GM21737 (cell line): ENCODE measurements at regions not wholly inside any gene's neighbourhood (a gene's known extent, or its start where the extent isn't known, plus 50 kb on each side); places are given as distances from the start of the nearest gene placed in this dataset.

Experiments used
- ATAC-seq: cut with Tn5 transposase; IDR thresholded peaks from one replicate; pipeline ENCODE4 v1.9.1; 2021; ENCODE audit warnings: mild to moderate bottlenecking, moderate library complexity; ENCODE audit not compliant: unreplicated experiment

DNA sequence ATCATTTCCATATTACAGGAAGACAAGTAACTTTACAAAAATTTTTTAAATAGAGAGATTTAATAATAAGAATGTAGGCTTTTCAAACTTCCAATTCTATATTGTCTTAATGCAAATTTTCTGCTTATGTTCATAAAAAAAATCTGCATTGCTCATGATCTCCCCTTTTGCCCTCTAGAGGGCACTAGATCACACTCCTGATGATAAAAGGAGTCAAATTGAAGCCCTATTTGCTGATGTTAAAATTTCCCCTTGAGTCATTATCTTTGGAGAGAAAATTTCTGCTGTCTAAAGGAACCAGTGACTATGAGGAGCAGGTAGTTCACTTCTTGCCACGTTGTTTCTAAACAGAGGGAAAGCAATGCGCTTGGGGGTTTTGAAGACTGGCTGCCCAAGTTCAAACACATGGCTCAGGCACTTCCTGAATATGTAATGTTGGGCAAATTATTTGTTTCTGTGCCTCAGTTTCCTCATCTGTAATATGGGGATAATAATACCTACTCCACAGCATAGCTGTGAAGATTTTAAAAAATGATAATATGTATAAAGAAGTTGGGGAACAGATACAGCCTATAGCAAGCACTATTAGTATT is 874.2 kb downstream of the TFAP2A start:
- no peak for ATAC-seq

- ATAC-seq: no peak
These were observed 874.7 kb downstream of the TFAP2A start for GRCh38 chr6:9540126-9540525.

GRCh38 chr6:9539231-9539755 is 875.6 kb downstream of the TFAP2A start:
- no peak for ATAC-seq

DNA sequence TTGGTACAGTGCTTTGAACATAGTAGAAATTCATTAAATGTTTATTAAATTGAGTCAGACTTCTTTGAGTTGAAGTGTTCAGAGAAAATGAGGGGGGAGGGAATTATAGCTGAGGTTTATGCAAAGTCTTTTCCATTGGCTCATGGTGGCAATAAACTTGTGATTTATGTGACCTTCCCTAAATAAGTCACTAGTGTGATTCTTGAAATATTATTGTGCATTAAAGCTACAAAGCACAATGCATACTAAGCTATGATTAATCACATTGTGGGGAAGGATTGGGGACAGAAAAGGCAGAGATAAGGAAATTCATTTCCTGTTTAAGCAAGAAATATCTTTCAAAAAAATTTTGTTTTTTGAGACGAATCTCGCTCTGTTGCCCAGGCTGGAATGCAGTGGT is 877.5 kb downstream of the TFAP2A start:
- ATAC-seq: no peak

DNA sequence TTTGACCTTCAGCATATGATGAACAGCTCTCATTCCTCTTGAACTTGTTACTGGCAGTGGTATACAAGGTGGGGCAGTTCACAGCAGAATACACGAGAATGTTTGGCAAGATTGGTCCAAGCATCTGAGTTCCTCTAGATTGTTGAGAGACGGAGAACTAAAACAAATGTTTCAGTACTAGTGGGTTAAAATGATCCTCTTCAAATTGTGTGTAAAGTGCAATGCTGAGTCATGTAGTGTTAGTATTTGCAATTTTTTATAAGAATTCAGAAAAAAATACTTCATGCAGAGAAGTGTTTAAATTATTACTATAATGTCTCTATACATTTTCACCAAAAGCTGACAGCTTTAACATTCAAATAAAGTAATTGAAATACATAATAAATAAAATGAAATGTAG is 879.8 kb downstream of the TFAP2A start:
- no peak for ATAC-seq

DNA sequence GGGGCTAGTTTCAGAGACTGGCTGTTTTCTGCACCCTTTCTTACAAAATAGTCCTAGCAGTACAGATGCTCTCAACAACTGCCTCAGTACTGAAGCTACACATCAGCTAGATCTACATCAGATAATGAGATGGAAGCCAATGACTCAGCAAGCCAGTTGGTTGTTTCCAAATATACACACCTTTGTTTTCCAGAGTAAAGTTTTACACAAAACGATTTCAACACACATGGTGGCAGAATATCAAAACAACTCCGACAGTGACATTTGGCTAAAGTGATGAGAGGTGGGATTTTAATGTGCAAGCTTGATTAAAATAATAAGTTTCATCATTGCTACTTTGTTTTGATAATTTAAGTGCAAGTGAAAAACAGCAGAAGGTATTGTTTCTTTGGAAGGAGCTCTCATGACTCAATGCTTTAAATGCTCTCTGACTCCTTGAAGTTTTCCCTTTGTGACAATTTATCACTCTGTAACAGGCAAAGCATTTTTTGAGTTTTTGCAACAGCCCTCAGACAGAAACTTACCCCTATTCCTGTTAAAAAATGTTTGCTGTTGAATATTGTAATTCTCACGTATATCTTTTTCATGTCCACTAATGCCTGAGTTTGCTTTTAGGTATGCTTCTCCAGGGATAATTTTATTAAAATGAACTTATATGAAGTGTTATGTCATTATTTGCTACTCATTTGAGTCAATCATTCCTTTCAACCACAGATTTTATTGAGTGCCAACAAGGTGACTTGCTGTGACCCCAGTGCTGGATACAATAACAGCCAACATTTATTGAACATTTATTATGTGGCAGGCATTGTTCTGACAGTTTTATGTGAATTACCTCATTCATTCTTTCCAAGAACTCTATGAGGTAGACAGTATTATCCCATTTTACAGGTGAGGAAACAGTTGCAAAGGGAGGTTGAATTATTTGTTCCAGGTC is 882.0 kb downstream of the TFAP2A start:
- no peak for ATAC-seq

DNA sequence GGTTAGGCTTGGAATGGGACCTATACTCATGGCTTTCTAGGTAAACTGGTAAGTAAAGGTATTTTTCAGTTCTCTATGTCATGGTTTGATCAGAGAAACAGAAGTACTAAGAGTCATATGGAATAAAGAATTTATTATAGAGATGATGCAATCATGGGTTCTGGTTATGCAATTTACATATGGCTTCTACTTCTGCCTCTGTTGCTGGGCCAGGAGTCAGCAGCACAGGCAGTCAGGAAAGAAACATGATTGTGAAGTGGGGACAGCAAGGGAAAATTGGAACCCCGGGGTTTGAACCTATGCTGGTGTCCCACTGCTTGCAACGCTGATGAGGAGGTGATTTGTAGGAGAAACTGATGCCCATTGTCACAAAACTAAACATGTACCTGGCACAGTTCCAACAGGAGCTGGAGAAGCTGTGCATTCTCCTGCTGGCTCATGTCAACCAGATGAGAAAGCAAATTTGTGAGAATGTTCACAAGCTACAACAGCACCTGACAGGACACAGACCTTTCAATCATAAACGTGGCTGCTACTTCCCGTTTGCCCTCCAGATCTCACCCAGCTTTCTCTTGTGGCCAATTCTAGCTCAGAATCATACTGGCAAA is 887.1 kb downstream of the TFAP2A start:
- no peak for ATAC-seq

DNA sequence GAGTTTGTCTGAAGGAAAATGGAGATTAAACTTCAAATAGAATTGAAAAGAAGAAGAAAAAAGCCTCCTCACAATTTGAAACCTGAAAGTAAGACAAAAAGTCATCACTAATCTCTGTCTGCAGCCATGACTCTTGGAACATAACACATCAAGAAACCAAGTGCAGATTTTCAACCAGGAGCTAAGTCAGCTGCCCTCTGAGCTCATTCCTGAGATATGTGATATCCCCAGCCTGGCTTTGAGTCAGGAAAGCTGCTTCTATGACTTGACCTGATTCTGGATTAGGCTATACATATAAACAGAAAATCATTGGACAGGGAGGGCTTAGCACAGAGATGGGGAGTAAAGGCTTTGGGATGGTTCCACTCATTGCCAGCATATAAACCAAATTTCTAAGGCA is 891.4 kb downstream of the TFAP2A start:
- ATAC-seq: no peak

- no peak for ATAC-seq
These were observed 892.8 kb downstream of the TFAP2A start for GRCh38 chr6:9522101-9522500.

- no peak for ATAC-seq
These were observed 893.7 kb downstream of the TFAP2A start for GRCh38 chr6:9521152-9521530.

DNA sequence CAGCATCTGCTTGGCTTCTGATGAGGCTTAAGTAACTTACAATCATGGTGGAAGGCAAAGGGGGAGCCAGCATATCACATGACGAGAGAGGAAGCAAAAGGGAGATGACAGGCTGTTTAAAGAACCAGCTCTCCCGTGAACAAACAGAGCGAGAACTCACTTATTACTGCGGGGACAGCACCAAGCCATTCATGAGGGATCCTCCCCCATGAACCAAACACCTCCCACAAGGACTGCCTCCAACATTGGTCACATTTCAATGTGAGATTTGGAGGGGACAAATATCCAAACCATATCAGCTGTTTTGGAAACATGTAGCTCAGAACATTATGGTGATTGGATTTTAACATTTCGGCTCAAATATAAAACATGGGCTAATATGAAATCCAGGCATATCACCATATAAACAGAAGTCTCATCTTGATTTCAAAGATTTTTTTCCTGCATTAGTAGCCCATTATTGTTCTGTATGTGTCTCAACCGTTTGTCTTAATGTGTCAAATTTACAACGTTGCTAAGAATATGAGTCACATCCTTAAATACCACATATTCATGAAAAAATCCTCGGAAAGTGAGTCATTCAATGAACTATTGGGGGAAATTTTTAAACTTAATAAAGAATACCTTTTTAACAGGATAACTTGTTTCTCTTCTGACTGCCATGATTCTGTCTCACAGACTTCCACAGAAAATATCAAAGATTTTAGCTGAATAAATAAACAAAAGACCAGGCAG is 894.3 kb downstream of the TFAP2A start:
- ATAC-seq: no peak

DNA sequence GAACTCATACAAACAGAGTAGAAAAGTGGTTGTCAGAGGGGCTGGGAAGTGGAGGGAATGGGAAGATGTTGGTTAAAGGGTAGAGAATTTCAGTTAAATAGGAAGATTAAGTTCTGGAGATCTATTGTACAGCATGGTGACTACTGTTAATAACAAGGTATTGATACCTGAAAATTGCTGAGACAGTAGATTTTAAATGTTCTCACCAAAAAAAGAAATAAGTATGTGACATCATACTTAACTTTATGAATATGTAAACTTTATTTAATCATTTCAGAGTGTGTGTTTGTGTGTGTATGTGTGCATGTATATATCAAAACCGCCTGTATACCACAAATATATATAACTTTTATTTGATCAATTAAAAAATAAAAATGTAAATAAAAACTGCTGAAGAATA is 896.4 kb downstream of the TFAP2A start:
- no peak for ATAC-seq

GRCh38 chr6:9517806-9518205 is 897.1 kb downstream of the TFAP2A start:
- ATAC-seq: no peak

DNA sequence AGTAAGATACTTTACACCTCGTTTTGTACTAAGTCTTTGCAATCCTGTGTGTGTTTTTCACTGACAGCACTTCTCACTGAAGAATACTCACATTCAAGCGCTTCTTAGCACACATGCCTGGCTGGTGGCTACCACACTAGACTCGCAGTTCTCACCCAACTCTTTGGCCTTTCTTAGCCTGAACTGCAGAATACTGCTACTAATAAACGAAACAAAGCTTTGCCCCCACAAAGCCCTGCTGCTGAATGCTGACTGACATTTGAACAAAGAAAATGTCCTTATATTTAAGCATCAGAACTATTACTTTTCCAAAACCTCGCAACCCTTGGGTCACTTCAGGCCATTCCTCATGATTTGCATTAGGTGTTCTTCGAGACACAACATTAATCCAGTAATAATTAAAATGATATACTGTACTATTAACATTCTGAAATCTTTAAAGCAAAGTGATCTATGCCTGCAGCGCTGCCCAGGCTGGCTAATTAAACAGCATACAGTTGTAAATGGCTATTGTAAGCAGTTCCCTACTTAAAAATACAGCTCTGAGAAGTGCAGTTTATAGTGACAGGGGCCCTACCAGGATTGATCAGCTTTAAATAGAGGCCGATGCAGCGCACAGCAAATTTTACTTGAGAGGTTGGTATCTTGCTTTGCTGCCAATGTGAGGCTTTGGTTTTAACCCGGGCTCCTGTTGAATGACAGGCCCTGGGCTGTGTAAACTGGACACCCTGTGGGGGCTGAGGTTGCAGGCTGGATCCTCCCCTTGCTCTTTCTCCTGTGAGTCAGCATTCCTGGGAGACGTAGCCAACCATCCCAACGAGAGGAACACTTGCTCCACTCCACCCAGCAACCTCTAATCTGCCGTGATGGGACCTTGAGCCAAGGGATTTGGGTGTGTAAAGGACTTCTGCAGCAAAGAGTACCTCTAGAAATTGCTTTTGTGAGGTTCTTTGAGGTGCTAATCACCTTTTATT is 899.0 kb downstream of the TFAP2A start:
- ATAC-seq: no peak

GRCh38 chr6:9514146-9514545 is 900.7 kb downstream of the TFAP2A start:
- ATAC-seq: no peak

- ATAC-seq: no peak
These were observed 903.7 kb downstream of the TFAP2A start for GRCh38 chr6:9511157-9511556.

GRCh38 chr6:9507136-9507895 is 907.6 kb downstream of the TFAP2A start:
- ATAC-seq: no peak

GRCh38 chr6:9504191-9504590 is 910.7 kb downstream of the TFAP2A start:
- no peak for ATAC-seq

- ATAC-seq: no peak
These were observed 911.6 kb downstream of the TFAP2A start for GRCh38 chr6:9503111-9503761.
